ENCODE measurements at regions not wholly inside any gene's neighbourhood (a gene's known extent, or its start where the extent isn't known, plus 50 kb on each side); places are given as distances from the start of the nearest gene placed in this dataset.

DNA sequence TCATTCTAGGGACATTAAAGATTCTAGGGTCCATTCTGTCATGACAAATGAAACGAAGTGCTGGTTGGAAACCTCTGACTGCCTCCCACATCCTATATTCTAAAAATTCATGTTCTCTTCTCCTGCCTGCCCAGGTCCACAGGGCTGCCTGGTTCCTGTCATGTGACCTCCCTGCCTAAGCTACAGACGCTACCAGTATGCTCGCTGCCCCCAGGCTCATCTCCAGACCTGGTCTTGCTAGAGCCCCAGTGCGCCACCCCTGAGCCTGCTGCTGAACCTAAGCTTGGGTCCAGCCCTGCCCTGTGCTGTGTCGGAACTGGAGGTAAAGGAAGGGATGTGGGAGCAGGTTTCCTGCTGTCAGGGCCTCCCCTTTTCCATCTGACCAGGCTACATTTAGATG lies 231.6 kb upstream of the CDH5 start:
- H3K36me3 ChIP-seq (ENCODE audit: control insufficient read depth, insufficient read depth, low read length): no peaks in the 10 kb centered on the region
- H3K9me3 Mint-ChIP-seq: no peaks in the 10 kb centered on the region
- H3K27me3 ChIP-seq (ENCODE audit: control insufficient read depth, insufficient read depth, low read length, poor library complexity, severe bottlenecking): no peaks in the 10 kb centered on the region
- H3K27me3 Mint-ChIP-seq (ENCODE audit: insufficient read depth): peaks cover 6% of the 10 kb centered on the region
- H3K27ac Mint-ChIP-seq: no peak overlapping the region
- DNase-seq: no peak
- H3K9ac ChIP-seq (ENCODE audit: extremely low read depth, low read length, poor library complexity, severe bottlenecking): no peak overlapping the region
- no peak overlapping the region for H3K27ac ChIP-seq (ENCODE audit: low read depth, low read length)
- H3K36me3 Mint-ChIP-seq (ENCODE audit: low read depth): no peaks in the 10 kb centered on the region
- peaks cover 3% of the 10 kb centered on the region for H3K4me1 ChIP-seq (ENCODE audit: control insufficient read depth, insufficient read depth, low read length)
- H3K9me3 ChIP-seq (ENCODE audit: control insufficient read depth, low read length): no peaks in the 10 kb centered on the region
- H3K4me3 Mint-ChIP-seq: no peak overlapping the region
- 88 to 89% methylated on average over 3 to 5 of the region's 5 CpGs for WGBS, 2 experiments (ENCODE audit: insufficient coverage in 1 of 2, insufficient read length in 1 of 2)
- no peak overlapping the region for H3K4me3 ChIP-seq (ENCODE audit: low read length)
- peaks cover 32% of the 10 kb centered on the region for H3K4me1 Mint-ChIP-seq
- no peak for TF ChIP-seq CTCF (conservative IDR thresholded peaks at IDR 0.05)

GRCh38 chr16:66133643-66134338 lies 232.7 kb upstream of the CDH5 start:
- H3K27ac Mint-ChIP-seq: no peak overlapping the region
- H3K9ac ChIP-seq (ENCODE audit: extremely low read depth, low read length, poor library complexity, severe bottlenecking): no peak overlapping the region
- no peak overlapping the region for H3K27ac ChIP-seq (ENCODE audit: low read depth, low read length)
- H3K4me3 Mint-ChIP-seq: no peak overlapping the region
- H3K4me1 ChIP-seq (ENCODE audit: control insufficient read depth, insufficient read depth, low read length): peaks cover 3% of the 10 kb centered on the region
- peaks cover 4% of the 10 kb centered on the region for H3K27me3 ChIP-seq (ENCODE audit: control insufficient read depth, insufficient read depth, low read length, poor library complexity, severe bottlenecking)
- no peak for TF ChIP-seq CTCF (conservative IDR thresholded peaks at IDR 0.05)
- no peak overlapping the region for H3K4me3 ChIP-seq (ENCODE audit: low read length)
- WGBS, 2 experiments (ENCODE audit: insufficient coverage in 1 of 2, insufficient read length in 1 of 2): 91 to 94% methylated on average over 2 to 6 of the region's 6 CpGs
- no peaks in the 10 kb centered on the region for H3K36me3 Mint-ChIP-seq (ENCODE audit: low read depth)
- H3K27me3 Mint-ChIP-seq (ENCODE audit: insufficient read depth): peaks cover 6% of the 10 kb centered on the region
- no peaks in the 10 kb centered on the region for H3K9me3 Mint-ChIP-seq
- no peaks in the 10 kb centered on the region for H3K36me3 ChIP-seq (ENCODE audit: control insufficient read depth, insufficient read depth, low read length)
- H3K9me3 ChIP-seq (ENCODE audit: control insufficient read depth, low read length): no peaks in the 10 kb centered on the region
- no peak for DNase-seq
- peaks cover 35% of the 10 kb centered on the region for H3K4me1 Mint-ChIP-seq

GRCh38 chr16:66131895-66132294 lies 234.6 kb upstream of the CDH5 start:
- Mint-ChIP-seq H3K36me3 (ENCODE audit: low read depth) (no peaks in the 10 kb centered on the region), H3K9me3 (no peaks in the 10 kb centered on the region), H3K4me1 (peaks cover 28% of the 10 kb centered on the region), H3K4me3 (no peak overlapping the region), H3K27ac (no peak overlapping the region), H3K27me3 (ENCODE audit: insufficient read depth) (peaks cover 23% of the 10 kb centered on the region)
- TF ChIP-seq CTCF (conservative IDR thresholded peaks at IDR 0.05): no peak
- no peak overlapping the region for H3K9ac ChIP-seq (ENCODE audit: extremely low read depth, low read length, poor library complexity, severe bottlenecking)
- H3K36me3 ChIP-seq (ENCODE audit: control insufficient read depth, insufficient read depth, low read length): no peaks in the 10 kb centered on the region
- peaks cover 7% of the 10 kb centered on the region for H3K4me1 ChIP-seq (ENCODE audit: control insufficient read depth, insufficient read depth, low read length)
- no peak for DNase-seq
- H3K27ac ChIP-seq (ENCODE audit: low read depth, low read length): no peak overlapping the region
- H3K27me3 ChIP-seq (ENCODE audit: control insufficient read depth, insufficient read depth, low read length, poor library complexity, severe bottlenecking): peaks cover 17% of the 10 kb centered on the region
- 86 to 100% methylated on average over 2 to 3 of the region's 3 CpGs for WGBS, 2 experiments (ENCODE audit: insufficient coverage in 1 of 2, insufficient read length in 1 of 2)
- H3K4me3 ChIP-seq (ENCODE audit: low read length): no peak overlapping the region
- no peaks in the 10 kb centered on the region for H3K9me3 ChIP-seq (ENCODE audit: control insufficient read depth, low read length)

All from endodermal cell (in vitro differentiated cells).